ENCODE measurements at regions not wholly inside any gene's neighbourhood (a gene's known extent, or its start where the extent isn't known, plus 50 kb on each side); places are given as distances from the start of the nearest gene placed in this dataset.

GRCh38 chr3:35393901-35394799, 245.2 kb upstream of the ARPP21 start:
- TF ChIP-seq CTCF (conservative IDR thresholded peaks at IDR 0.05; ENCODE audit: low read depth, low read length): no peak
- peak; percentile 58 for DNase-seq (ENCODE audit: low read depth)
- H3K4me3 ChIP-seq (ENCODE audit: low read depth, low read length): no peak overlapping the region

- H3K4me3 ChIP-seq (ENCODE audit: low read depth, low read length): no peak overlapping the region
- TF ChIP-seq CTCF (conservative IDR thresholded peaks at IDR 0.05; ENCODE audit: low read depth, low read length): no peak
- no peak for DNase-seq (ENCODE audit: low read depth)
Measured at GRCh38 chr3:35394905-35395304, 244.4 kb upstream of the ARPP21 start.

- no peak for DNase-seq (ENCODE audit: low read depth)
- no peak for TF ChIP-seq CTCF (conservative IDR thresholded peaks at IDR 0.05; ENCODE audit: low read depth, low read length)
- H3K4me3 ChIP-seq (ENCODE audit: low read depth, low read length): no peak overlapping the region
Measured at GRCh38 chr3:35401671-35402070, 237.7 kb upstream of the ARPP21 start.

GRCh38 chr3:35404571-35404970, 234.8 kb upstream of the ARPP21 start:
- TF ChIP-seq CTCF (conservative IDR thresholded peaks at IDR 0.05; ENCODE audit: low read depth, low read length): no peak
- no peak overlapping the region for H3K4me3 ChIP-seq (ENCODE audit: low read depth, low read length)
- no peak for DNase-seq (ENCODE audit: low read depth)

- no peak for TF ChIP-seq CTCF (conservative IDR thresholded peaks at IDR 0.05; ENCODE audit: low read depth, low read length)
- DNase-seq (ENCODE audit: low read depth): no peak
Measured at GRCh38 chr3:35408882-35409281, 230.4 kb upstream of the ARPP21 start.

GRCh38 chr3:35409991-35410390, 229.3 kb upstream of the ARPP21 start:
- no peak for DNase-seq (ENCODE audit: low read depth)
- TF ChIP-seq CTCF (conservative IDR thresholded peaks at IDR 0.05; ENCODE audit: low read depth, low read length): no peak
- no peak overlapping the region for H3K4me3 ChIP-seq (ENCODE audit: low read depth, low read length)

More at GRCh38 chr3:35408882-35409281, 230.4 kb upstream of the ARPP21 start:
- no peak overlapping the region for H3K4me3 ChIP-seq (ENCODE audit: low read depth, low read length)

GRCh38 chr3:35413483-35413882, 225.8 kb upstream of the ARPP21 start:
- H3K4me3 ChIP-seq (ENCODE audit: low read depth, low read length): no peak overlapping the region
- DNase-seq (ENCODE audit: low read depth): no peak
- no peak for TF ChIP-seq CTCF (conservative IDR thresholded peaks at IDR 0.05; ENCODE audit: low read depth, low read length)

Data from choroid plexus epithelial cell (primary cell).